ENCODE measurements at regions not wholly inside any gene's neighbourhood (a gene's known extent, or its start where the extent isn't known, plus 50 kb on each side); places are given as distances from the start of the nearest gene placed in this dataset.

DNA sequence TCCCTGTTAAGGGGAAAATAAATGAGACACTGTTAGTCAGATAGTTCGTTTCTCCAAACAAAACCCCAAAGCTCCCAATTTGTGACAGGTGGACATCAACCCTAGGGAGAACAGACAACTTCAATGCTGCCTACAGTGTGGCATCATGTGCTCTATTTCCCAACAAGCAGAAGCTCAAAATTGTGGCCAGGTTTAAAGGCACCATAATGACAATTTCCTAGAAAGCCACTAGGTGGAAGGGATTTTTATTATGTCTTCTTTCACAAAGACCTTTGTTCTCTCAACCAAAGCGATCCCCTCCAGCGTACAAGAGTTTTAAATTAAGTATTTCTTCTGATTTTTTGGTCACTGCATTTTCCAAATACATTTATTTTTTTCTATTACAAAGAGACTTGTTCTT, 88.0 kb upstream of the MBIP start:
- no peak for DNase-seq

DNA sequence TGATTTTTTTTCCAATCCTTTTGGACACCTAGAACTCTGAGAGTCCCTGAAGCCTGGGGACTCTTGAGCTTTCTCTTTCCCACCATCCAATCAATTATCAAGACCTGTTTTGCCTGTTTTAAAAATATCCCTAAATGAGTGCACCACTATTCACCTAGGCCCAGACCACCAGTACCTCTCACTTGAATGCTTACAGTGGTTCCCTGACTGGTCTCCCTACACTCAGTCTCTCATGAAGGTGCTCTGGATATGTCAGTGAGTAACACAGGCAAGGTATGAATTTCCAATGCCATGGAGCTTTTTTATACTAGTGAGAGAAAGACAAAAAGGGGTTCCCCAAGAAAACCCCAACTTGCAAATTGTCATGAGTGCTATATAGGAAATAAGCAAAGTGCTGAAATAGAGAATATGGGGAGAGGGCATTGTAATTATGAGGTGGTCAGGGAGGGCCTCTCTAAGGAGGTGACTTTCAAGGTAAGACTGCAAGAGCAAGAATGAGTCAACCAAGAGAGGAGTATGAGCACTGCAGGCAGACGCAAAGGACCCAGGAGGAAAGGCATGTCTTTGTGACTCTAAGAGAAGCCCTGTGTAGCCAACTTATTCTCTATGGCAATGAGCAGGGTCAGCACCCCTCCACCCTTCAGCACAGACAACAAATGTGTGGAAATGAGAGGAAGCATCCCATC, 85.3 kb upstream of the MBIP start:
- DNase-seq = no peak

DNA sequence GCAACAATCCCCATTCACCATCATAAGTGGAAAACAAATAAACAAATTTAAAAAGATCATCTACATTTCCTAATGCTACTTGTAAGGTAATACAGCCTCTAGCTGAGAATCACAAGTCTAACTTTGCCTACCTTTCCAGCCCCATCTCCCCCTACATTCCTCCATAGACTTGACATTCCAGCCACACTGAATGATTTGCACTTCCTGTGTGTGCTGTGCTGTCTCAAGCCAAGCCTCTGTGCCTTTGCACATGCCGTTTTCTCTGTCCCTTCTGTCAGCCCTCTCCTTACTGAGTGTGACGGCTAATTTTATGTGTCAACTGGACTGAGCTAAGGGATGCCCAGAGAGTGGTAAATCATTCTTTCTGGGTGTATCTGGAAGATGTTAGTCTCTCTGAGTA, 82.4 kb upstream of the MBIP start:
- no peak for DNase-seq

DNA sequence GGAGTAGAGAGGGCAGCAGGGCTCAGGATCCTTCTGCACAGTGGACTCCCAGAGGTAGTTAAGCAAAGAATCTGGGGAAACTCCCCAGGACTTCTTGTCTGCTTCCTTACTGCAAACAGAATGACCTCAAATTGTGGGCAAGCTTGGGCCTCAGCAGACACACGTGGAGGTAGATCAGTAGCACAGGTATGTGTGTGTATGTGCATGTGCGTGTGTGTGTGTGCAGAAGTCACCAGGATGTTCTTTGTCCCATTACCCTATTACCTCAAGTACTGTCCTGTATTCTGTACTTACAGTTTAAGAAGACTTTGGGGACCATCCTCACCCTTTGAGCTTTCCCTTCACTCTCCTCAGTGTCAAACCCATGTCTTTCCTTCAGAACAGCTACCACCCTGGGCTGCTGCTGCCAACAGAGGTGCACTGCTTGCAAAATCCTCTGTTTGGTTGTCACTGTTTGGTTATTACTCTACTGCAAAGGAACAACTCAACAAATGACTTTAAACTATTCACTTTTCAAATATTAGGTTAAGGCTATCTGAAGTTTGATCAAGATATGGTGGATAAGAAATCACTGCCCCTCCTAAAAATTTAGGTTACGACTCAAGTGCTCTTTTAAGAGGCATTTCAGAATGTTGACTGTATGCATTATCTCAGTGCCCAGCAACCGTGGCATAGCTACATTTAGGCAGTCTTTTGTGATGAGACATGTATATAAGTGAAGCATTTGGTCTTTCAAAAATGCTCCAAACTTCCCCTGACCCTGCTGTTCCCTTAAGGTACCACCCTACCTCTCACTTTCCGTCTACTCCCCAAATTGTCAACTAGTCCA, 78.2 kb upstream of the MBIP start:
- DNase-seq = no peak

DNA sequence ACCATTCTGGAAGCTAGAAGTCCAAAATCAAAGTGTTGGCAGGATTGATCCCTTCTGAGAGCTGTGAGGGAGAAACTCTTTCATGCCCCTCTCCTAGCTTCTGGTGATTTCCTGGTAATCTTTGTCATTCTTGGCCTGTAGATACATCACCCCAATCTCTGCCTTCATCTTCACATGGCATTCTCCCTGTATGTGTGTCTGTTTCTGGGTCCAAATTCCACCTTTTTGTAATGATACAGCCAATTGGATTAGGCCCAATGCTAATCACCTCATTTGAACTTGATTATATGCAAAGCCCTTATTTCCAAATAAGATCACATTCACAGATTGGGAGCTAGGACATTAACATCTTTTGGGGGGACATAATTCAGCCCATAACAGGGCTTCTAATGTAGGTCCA, 76.9 kb upstream of the MBIP start:
- no peak for DNase-seq

DNA sequence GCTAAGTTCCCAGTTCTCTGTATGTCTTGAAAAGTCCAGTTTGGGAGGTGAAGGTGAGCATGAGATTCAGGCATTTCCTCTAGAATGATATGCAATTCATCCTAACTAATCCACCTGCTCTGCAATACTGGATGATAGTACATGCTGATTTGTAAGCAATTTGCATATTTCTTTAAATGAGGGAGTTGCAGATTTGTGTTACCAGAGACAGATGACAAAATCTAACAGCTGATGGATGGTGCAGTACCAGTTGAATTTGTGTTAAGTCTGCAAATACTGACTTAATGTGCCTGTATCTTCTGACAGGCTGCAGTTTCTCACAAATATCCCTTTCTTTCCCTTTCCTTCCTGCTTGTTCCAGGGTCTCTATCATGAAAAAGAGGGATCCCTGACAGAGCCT, 76.4 kb upstream of the MBIP start:
- DNase-seq = no peak

DNA sequence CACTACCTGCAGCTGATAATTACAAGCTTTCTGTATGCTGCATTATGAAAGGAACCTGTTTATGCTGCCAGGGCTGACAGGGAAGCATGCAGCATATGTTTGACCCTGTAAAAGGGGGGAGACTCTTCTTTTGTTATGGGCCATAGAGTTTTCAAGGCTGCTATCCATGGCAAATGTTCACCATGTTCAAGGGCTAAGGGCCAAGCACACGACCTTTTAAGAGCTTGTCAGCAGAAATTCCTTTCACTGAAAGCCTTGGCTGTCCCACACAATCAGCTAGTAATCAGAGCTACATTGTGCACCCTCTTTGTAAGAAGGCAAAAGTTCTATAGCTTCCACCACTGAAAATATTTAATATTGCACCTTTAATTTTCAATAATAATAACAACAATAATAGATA, 74.2 kb upstream of the MBIP start:
- no peak for DNase-seq

DNA sequence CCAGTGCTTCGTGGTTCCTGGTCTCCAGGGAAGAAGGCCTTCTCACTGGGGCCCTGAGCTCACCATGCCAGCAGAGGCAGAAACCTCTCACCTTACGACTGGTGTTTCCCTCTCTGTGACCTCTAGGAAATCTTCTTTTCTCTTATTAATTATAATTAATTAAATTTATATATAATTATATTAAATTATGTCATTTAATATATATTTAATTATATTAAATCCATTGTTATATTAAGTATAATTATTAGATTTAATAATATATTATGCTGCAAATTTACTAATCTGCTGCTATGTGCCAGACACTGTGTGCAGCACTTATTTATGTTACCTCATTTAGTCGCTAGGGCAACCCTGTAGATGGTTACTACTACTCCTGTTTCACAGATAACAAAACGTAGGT, 70.3 kb upstream of the MBIP start:
- no peak for DNase-seq

DNA sequence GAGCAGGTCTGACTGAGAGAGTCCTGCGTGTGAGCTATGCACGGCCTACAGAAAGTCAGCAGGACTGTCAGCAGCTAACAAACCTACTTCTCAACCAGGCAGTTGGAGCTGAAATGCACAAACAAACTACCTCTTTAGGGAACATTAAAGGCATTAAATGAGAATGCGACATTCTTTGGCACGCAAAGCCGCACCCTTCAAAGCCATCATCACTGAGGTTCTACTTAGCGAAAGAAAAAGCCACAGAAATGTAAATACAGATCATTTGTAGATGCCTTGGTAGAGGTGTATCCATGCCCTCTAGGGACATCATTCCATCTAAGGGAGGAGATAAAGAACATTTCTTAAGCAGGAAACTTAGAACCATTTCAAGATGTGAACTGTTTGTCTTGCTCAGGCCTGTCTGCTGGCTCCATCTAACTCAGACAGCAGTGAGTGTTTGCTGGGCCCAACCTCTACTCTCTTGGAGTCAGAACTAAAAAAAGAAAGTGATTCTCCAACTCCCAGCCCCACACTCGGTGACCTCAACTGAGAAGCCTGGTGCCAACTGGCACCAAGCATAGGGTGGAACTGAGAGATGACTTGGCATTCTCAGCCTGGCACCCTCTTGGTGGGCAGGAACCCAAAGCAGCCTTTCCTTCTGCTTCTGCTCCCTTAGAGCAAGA, 63.5 kb upstream of the MBIP start:
- DNase-seq = no peak

DNA sequence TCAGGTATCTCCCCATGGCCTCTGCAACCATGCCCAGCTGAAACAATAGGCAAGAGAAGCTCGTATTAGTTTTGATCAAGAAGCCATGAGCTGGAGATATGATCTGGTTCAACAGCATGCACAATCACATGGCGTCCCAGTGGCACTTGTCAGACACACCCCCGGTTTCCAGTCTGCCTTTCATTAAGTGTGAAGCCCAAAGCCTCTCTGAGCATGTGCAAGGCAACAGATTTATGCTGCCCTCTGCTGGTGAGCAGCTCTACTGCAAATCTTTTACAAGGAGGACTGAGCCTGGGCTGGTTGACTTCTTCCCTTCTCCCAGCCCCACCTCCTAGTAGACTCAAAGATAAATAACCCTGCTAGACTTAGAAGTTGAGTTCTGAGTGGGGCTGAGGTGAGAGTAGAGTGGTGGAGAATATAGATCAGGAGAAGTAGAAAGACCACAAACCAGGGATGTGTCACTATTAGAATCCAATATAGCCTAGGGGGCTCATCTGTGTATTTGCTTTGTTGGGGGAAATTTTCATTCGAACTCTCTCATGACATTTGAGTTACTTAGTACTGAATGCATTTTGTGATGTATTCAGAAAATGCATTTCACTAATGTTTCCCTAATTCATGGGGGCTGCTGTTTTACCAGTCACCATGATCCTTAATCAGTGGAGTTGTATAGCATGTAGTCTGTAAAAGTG, 53.7 kb upstream of the MBIP start:
- peak; percentile 85 for DNase-seq

Measured in MV-4-11 (cell line).